Activated CD4-positive, CD25-positive, alpha-beta regulatory T cell treated with anti-CD3 and anti-CD28 coated beads, Interleukin-2, amount 50 U/mL, for 16 hours (primary cell): ENCODE measurements at regions not wholly inside any gene's neighbourhood (a gene's known extent, or its start where the extent isn't known, plus 50 kb on each side); places are given as distances from the start of the nearest gene placed in this dataset.

Experiments used
- DNase-seq: peaks from one replicate; pipeline ENCODE4 v3.0.0-alpha.2; 2020; ENCODE audit warnings: low read depth, low spot score

DNA sequence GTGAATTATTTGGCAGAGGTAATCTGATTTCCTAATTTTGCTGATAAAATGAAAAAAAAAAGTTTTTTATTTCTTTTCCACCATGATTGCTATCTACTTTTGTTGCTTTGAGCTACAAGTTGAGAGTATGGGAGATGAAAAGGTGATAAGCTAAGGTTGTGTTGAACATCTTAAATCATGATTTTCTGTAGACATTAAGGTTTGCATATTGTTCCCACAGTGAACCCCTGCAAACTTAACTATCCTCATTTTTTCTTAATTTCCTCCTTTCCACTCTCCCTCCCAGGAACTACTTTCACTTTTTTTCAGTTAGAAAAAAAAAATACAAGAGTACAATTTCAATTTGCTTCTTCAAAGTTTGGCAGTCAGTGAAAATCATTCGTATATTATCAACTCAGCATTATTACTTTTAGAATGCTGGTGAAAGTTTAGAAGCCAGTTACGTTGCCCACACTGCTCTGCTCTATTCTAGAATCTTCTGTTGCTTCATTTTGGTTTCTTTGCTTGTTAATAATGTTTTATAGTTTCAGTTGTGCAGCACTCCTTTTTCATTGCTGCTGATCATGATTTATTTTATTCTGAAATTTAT lies 673.8 kb upstream of the CITED2 start:
- DNase-seq = no peak

DNA sequence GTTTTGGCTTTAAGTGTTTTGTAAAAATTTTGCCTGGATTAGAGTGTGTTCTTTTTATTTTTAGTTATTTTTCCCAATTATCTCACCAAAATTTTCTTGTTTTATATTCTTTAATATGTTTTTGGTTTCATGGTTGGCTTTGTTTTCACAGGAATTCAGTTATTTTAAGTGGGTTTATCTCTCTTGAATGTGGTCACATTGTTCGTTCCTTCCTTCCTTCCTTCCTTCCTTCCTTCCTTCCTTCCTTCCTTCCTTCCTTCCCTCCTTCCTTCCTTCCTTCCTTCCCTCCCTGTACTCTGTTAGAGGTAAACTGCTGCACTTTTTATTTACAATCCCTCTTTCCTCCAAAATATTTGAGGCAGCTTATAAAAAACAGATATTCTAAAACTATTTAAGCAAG lies 672.9 kb upstream of the CITED2 start:
- no peak for DNase-seq

DNA sequence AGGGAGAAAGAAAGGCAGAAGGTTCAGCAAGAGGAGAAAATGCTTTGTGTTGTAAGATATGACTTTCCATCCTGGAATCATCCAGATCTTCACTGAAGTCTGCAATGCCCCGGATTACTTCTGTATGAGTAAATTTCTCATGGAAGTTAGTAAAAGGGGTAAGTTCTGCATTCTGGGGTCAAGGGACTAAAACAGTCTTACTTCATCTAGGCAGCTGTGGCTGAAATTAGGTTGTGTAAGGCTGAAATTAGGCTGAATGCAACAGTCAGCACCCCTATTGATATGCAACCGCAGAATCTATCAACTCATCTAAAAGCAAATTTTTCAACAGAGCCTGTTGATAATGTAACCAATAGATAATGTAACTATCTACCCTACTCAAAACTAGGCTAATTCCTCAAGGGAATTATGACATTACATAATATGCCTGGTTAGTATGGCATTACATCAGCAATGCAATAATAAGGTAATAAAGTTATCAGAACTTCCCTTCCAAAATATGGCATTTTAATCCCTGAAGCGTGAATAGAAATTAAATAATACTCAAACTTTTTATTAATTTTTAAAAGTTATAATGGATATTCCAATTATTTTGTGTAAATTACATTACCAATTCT lies 671.7 kb upstream of the CITED2 start:
- DNase-seq = no peak

DNA sequence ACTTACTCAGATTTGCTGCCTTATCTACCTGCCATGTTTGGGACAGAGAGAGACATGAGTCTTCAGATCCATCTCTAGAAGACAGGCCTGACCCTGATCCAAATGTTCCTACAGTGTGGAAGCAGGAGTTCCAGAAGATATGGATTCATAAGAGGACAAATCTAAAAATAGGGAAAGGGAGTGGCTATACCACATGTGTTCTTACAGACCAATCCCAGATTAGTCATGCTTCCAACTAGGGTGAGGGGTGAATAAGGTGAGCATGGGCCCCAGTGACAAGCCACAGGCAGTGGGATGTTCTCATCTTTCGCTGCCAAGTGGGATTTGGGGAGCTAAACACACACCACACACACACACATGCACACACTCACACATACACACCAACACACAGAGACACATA lies 670.7 kb upstream of the CITED2 start:
- no peak for DNase-seq

DNA sequence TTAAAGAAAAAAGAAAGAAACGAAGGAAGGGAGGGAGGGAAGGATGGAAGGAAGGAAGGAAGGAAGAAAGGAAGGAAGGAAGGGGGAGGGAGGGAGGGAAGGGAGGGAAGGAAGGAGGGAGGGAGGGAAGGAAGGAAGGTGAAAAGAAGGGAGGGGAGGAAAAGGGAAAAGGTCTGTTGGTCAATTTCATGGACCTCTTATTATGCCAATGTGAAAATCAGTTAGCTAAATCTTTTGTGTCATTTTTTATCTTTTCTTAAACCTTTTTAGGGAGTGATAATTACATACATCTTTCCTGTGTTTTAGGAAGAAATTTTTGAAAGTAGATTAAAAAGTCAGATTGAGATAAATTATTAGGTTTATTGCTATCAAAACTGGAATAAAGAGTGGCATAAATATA lies 670.2 kb upstream of the CITED2 start:
- DNase-seq = no peak

DNA sequence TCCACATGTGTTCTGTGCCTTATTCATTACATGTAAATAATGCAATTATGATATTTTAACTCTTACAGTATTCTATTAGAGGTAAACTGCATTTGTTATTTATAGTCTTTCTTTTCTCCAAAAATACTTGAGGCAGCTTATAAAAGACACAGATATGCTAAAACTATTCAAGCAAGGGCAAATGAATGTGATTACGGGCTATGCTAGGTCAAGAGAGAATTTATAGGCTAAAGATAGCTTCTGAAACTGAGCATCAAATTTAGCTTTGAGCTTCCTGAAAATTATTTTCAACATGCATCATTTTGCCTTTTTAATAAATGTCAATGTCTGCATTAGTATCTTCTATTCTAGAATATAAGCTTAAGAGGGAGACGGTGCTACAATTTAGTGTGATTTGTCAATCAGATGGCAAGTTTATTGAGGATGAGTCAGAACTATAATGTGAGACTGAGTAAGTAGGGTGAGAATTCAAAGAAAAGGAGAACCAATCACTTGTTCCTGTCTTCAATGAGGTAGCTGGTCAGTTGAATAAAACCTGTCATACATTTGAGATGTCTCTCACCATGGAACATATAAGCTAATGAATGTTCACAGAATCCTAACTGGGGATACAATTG lies 669.4 kb upstream of the CITED2 start:
- no peak for DNase-seq

DNA sequence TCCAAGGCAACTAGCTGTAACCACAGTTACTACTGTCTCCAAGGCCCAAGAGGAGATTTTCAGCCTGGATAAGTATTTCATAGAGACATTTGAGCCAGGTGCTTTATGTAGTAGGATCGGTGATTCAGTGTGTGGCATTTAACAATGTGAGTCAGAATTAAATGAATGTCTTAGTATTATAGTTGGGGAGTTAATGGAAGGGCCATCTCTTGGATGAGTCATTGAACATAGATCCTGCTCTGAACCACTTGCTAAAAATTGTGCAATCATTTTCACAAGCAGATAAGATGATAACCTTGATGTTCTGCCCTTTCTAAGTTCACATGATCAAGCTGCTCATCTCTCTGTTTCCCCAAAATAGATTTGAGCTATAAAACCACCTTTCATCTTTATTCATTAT lies 668.9 kb upstream of the CITED2 start:
- DNase-seq = no peak

DNA sequence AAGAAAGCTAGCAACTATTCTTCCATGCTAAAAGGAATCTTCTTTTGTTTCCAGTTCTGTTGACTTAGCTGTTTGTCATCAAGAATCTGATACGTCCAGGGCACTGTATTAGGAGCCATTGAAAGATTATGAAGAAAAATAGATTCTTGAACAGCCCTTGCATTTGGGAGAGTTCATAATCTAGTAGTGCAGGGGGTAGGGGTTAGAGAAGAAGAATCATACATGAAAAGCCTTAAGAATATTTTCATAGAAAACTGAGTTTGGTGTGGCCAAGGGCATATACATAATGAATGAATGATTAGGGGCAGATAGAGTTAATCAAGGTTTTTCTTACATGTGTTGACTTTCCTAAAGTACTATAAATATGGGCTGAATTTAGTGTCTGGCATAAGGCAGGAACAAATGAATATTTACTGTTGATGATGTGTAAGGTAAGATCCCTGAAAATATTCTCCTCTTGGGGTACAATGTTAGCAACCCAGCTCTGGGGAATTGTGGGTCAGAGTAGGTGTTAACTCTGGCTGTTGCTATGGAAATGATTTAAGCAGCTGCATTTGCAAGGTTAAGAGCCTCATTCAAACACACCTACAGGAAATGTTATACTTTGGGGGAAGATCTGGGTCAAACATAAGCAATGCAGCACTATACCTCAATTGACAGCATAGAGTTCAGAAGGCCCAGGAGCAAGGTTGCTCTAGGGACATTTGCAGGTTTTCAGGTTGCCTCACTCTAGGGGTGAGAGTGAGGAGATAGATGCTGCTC lies 667.3 kb upstream of the CITED2 start:
- no peak for DNase-seq

DNA sequence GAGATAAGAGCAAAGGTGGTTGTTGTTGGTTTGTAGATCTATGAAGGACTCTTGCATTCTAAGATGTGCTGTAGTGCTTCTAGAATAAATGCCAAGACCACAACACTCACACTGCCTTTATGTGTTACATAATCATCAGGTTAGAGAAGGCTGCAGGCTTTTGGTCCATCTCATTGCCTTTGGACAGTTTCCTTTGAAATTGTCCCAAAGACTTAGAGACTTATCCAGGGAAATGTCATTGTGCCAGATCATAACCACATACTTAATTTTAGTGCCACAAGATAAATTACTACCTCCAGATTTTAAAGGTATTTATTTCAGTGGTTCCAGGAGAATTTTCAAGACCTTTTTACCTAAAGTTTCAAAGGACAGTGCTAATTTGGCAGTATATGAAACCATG lies 666.6 kb upstream of the CITED2 start:
- no peak for DNase-seq

DNA sequence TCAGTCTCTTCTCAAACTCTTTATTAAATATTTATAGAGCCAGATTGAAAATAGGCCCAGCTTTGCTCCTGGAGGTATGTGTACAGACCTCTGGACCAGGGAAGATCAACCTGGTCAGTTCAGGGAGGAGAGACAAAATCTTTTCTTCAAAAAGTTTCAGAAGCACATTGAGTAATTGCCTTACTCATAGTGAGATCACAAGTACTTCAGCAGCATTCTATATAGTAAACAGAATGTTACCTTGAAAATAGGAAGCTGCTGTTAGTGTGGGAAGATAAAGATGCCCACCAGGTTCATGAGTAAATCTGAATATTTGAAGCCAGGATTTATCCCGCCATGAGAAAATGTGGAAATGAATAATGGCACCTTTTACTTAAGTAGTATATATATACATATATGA lies 665.9 kb upstream of the CITED2 start:
- DNase-seq = no peak

DNA sequence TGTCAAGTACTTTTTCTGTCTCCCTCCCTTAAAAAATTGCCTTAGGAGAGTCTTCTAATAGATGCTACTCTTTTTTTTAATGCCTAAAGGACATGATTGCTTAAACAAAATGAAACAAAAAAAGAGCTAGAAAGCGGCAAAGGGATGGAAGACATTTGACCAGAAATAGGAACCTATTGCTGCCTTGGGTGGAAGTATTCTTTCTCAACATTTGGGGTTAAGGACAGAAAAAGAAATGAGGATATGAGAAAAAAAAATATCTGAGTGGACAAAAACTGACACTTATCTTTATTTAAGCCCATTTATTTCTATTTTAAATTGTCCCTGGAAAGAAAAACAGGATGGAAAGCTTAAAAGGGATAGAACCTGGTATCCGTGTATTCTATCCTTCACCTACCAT lies 664.9 kb upstream of the CITED2 start:
- DNase-seq = no peak

DNA sequence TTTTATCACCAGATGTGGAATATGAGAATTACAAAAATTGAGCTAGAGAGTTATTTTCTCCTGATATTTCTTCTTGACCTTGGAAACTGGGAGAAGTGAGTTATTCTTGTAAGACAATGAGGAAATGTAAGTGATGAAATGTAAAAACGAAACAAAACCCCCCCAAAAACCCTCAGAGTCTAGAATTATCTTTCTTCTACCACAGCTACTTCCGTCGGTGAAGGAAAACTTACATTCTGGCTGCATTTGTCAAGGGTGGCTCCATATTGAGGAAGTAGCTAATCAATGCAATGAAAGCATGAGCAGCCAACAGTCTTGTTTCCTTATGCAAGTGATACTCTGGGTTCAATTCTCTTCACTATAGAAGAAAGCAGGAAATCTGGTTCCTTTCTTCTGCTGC lies 661.7 kb upstream of the CITED2 start:
- no peak for DNase-seq

DNA sequence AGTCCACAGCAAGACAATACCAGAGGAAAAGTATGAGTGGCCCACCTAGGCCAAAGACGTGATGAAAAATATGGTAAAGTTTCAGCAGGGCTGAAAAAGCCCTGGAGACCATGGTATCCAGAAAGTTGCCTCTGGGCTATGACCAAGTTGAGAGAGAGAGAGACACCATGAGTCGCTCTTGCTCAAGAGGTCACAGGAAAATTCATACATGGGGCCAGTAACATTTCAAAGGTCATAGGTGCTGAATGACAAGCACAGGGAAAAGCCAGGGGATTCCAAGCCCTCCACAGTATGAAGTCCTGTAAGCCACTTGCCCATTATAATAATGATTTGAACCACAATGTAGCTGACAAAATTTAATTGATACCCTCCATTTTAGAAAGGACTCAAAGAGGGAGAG lies 657.7 kb upstream of the CITED2 start:
- no peak for DNase-seq

DNA sequence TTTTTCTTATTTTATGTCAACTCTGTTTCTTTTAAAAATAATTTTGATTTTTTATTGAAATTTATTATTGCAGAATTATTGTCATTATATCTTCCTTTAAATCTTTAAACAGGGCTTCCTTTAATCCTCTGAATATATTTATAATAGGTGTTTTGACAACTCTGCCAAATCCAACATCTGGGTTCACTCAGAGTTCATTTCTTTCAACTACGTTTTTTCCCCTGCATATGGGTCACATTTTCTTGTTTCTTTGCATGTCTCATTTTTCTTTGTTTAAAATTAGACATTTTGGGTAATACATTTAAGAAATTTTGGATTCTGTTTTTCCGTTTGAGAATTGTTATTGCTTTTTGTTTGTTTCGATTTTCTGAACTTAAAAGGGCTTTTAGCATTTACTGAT lies 655.1 kb upstream of the CITED2 start:
- DNase-seq = no peak

DNA sequence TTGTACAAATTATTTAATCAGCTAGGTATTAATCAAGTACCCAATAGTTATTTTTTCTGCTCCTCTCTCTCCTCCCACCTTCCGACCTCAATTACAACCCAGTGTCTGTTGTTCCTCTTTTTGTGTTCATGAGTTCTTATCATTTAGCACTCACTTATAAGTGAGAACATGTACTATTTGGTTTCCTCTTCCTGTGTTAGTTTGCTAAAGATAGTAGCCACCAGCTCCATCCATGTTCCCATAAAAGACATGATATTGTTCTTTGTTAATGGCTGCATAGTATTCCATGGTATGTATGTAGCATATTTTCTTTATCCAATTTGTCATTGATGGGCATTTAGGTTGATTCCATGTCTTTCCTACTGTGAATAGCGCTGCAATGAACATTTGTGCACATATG lies 652.8 kb upstream of the CITED2 start:
- DNase-seq = no peak

DNA sequence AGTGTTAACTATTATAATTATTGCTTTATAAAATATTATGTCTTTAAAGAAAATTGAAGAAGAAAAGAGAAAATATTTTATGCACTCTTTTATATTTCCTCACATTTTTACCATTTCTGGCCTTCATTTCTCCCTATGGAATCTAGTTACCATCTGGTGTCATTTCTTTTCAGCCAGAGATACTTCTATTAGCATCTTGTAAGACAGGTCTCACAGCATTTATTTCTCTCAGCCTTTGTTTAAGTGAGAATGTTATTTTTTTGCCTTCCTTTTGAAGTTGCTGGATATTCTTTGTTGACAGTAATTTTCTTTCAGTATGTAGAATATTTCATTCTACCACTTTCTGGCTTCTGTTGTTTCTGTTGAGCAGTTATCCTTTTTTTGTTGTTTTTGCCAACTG lies 652.1 kb upstream of the CITED2 start:
- DNase-seq = no peak

DNA sequence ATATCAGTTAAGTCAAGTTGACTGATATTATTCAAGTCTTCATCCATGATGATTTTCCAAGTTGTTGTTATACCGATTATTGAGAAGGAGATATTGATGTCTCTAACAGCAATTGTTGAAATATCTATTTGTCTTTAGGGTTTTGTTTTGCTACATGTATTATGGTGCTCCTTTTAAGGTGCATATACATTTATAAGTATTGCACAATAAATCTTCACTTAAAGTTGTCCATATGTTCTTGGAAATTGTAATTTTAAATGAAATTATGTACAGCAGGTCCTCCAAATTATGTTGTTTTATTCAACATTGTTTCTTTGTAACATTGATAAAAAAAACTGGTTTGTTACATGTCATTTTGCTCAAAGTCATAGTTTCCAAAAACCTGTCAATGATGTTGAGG lies 650.7 kb upstream of the CITED2 start:
- DNase-seq = no peak

DNA sequence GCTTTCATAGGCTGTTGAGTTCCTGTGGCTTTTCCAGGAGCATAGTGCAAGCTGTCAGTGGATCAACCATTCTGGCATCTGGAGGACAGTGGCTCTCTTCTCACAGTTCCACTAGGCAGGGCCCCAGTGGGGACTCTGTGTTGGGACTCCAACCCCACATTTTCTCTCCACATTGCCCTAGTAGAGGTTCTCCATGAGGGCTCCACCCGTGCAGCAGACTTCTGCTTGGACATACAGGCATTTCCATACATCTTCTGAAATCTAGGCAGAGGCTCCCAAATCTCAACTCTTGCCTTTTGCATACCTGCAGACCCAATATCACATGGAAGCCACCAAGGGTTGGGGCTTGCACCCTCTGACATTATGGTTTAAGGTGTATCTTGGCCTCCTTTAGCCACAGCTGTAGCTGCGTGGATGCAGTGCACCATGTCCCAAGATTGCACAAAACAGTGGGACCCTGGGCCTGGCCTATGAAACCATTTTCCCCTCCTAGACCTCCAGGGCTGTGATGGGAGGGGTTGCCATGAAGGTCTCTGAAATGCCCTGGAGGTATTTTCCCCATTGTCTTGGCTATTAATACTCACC lies 645.9 kb upstream of the CITED2 start:
- no peak for DNase-seq

DNA sequence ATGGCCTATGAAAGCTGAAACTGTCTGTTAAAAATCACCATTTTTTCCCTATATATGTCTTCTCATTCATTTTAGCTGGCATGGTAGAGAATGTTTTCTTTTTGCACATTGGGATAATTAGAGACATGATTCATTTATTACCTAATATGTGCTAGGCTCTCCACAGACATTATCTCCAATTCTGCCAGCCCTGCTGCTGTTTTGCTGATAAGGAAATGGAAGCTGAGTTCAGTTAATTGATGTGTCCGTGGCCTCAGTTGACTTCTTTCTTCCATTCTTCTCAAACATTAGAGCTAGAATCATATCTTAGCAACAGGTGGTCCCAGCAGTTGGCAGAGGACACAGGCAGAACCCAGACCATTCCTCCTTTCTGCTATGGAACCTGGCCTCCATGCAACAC lies 644.1 kb upstream of the CITED2 start:
- DNase-seq = no peak

DNA sequence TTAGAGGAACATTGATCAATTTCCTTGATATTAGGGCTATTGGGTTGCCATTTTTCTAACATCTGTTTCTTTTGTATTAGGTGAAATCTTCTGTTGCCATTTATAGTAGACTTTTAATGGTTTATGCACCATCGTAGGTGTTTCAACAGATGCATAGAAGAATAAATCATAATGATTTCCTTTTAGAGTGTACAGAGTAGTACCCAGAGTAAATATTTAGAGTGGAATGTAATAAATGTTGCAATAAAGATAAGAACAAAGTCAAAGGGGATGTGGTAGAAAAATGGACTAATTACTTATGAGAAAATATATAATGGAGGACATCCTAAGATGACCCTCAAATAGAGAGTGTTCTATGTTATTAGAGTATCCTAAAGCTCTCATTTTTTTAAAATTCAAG lies 643.0 kb upstream of the CITED2 start:
- no peak for DNase-seq

DNA sequence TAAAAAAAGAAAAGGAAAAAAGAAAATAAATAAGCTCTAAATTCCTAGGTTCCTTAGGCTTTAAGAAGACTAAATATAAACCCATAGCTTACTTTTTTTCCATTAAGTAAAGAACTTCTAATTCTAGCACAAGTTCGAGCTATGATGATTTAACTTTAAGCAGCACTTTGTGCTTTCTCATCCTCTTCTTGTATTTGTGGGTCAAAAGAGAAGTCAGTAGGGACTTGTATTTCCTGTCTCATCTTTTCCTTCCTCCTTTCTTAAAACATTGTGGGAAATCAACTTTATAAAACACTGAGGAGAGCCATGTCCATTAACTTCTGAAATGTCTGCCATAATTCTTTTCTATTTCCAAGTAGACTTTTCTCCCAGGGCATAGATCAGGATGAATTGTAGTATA lies 637.7 kb upstream of the CITED2 start:
- DNase-seq = no peak

DNA sequence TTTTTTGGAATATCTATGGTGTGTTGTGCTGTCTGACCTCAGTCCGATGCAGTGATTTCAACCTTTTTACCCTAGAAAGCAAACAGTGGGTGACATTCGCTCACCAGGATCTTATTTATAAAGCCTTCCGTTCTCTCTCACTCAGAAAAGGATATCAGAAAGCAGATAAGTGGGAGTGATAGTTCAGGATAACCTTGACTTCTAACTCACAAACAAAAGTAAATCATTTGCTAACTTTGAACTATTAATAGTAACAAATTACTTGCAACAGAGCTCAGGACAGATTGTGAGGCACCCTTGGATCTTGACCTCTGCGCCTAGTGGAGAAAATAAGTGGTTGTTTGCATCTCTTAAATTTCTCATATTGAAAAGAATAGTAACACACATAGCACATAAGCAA lies 637.1 kb upstream of the CITED2 start:
- no peak for DNase-seq

DNA sequence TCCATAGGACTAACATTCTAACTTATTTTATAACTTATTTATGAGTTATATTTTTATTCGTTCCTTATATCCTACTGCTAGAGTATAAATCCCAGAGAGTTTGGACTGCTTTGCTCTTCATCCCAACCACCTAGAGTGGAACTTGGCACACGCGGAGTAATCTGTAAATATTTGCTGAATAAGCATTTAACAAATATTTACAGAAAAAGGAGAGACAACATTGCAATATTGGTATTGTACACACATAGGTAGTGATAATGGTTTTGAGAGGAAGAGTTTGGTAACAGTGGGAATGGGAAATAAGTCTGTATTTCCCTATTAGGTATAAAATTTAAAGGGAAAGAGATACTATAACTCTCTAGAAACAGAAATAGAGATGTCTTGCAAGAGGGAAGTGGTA lies 634.8 kb upstream of the CITED2 start:
- no peak for DNase-seq
